Fibroblast of lung (primary cell): ENCODE measurements at regions not wholly inside any gene's neighbourhood (a gene's known extent, or its start where the extent isn't known, plus 50 kb on each side); places are given as distances from the start of the nearest gene placed in this dataset.

ENCODE experiments used
- CTCF ChIP-seq, 2 donors: IDR thresholded peaks in 1 of 2; conservative IDR thresholded peaks in 1 of 2; 1 replicate in 1 of 2; 2 replicates in 1 of 2; pipeline ENCODE4 v1.5.1; 2011 to 2012; ENCODE audit warnings: low read length in 2 of 2, control low read depth in 1 of 2, inconsistent platforms in 1 of 2, low read depth in 1 of 2, mild to moderate bottlenecking in 1 of 2
- EZH2 ChIP-seq: IDR thresholded peaks from 2 replicates; pipeline ENCODE4 v1.5.1; 2012; ENCODE audit warnings: low read length, control low read depth, mild to moderate bottlenecking; ENCODE audit errors: missing control alignments

DNA sequence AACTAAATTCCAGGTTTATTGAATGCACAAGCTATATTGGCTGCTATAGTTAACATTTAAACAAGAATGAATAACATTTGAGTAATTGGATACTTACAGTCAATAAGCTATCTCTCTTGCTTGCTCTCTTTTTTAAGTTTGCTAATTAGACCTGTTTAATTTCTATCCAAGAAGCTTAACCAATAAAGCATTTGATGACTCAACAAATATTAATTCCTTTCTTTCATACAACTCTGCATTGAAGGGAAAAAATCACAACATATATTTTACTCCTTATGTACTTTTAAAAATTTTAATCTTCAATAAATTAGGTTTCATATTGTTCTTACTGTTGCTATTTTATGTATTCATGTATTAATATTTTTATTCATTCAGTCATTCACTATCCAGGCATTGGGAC is 1552.6 kb upstream of the ADGRL3 start:
- TF ChIP-seq CTCF (conservative IDR thresholded peaks at IDR 0.05 in 1 of 2, IDR thresholded peaks at IDR 0.05 in 1 of 2; ENCODE audit: low read depth in 1 of 2, low read length in 2 of 2) (no peak), EZH2 (no peak)
